M059J (cell line): ENCODE measurements at regions not wholly inside any gene's neighbourhood (a gene's known extent, or its start where the extent isn't known, plus 50 kb on each side); places are given as distances from the start of the nearest gene placed in this dataset.
"Not testable (repeated sequence)": the region's sequence is repeated elsewhere in the genome, so short reads cannot be mapped to it uniquely, and the experiment has no call there.

Source experiments
- DNase-seq: peaks from one replicate; pipeline ENCODE4 v3.0.0-alpha.2; 2012; ENCODE audit warnings: low read depth

DNA sequence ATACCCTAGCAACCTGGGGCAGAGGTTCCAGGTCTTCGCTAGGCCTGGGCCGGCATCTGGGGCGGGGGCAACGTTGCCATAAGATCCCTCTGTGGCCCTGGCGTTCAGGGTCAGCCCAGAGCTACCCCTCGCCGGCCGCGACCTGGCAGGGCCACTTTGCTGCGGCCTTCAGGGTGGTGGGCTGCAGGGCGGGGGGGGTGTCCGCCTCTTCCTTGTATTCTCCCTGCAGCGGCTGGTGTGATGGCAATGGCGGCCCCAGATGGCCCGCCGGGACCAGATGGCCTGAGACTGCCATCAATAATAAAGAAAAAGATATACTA, 539.2 kb upstream of the POT1 start:
- DNase-seq, result no peak

DNA sequence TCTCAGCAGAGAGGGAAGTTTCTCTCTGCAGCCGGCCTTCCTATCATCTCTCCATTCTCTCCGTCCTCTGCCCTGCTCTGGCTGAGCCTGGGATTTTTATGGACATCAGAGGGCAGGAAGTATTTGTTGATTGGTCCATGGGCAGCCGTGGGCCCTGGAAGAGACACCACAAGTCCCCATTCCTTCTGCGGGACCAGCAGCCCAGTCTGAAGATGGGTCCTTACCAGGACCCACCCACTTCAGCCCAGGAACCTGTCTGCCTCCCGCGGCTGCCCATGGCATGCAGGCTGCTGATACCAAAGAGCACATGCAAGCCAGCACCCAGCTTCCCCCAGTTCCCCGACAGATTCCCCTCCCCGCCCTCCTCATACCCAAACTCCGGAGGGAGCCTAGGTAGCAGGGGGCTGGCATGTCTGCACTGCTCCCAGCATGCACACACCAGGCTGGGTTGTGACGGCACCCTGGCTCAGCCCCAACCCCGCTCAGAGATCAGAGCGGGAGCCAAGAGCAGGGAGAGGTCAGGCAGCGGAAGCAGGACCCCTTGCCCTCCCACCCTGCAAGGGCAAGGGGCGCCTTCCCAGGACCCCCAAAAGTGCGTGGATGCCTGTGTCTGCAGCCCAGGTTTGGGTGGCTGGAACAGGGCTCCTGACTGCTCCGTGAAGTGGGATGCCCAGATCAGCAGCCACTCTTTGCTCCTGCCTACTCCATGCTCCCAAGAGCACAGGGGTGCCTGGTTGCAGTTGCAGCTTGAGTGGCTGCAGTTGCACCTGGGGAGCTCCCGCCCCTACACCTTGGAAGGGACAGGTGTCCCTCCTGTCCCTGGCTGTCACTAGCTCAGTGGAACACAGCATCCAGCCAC, 538.6 kb upstream of the POT1 start:
- DNase-seq, result no peak

DNA sequence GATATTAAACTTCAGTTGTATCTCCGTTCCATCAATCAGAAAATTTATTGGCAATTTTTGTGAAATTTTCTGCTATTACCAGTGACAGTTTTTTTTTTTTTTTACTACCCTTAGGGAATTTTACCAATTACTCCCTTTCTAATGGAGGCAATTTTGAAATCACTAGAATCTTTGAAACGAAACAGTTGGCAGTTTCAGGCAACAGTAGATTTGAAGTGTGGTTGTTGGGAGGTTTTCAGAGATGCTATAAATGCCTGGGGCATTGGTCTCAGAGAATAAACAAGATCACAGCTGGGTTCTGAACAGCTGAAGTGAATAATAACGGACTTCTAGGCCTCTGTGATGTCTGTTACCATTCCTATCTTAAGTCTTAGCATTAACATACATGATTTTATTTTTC, 535.9 kb upstream of the POT1 start:
- DNase-seq, result no peak

DNA sequence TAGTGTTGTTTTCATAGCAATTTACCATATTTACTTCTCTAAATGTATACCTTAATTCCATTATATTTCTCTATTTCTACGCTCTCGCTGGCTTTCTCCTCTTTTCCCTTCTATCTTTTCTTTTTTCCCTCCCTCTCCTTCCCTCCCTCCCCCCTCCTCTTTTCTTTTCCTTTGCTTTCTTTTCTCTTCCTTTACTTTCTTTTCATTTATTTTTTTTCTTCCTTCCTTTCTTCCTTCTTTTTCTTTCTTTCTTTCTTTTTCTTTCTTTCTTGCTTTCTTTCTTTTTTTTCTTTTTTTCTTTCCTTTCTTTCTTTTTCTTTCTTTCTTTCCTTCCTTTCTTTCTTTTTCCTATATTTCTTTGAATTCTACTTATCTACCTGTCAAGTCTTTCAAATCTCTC, 533.0 kb upstream of the POT1 start:
- DNase-seq, result no peak

DNA sequence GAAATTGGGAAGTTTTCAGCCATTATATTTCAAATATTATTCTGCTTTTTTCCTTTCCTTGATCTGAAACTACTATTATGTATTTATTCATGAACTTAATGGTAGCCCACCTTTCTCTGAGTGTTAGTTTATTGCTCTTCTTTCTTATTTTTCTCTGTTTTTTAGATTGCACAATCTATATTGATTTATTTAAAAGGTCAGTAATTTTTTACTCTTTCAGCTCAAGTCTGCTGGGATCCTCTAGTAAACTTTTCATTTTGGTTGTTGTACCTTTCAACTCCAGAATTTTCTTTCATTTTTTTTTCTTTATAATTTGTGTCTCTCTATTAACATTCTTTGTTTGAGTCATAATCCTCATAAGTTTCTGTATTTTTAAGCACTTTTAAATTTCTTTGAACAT, 529.4 kb upstream of the POT1 start:
- no peak for DNase-seq

DNA sequence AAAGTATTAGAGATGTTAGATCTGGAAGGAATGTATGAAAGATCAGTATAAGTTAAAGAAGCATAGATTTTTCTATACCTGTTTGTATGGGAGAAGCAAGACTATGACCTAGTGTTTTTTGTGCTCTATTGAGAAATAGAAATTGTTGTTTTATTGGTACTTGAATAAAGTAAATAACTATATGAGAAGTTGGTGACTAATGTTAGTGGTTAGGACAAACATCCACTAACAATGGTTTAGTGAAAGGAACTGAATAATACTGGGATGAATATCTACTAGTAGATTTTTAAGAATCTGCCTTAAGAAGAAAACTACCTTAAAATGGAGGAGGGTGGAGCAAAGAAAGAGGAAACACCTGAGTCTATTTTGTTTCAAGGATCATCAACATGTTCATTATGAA, 521.1 kb upstream of the POT1 start:
- no peak for DNase-seq

DNA sequence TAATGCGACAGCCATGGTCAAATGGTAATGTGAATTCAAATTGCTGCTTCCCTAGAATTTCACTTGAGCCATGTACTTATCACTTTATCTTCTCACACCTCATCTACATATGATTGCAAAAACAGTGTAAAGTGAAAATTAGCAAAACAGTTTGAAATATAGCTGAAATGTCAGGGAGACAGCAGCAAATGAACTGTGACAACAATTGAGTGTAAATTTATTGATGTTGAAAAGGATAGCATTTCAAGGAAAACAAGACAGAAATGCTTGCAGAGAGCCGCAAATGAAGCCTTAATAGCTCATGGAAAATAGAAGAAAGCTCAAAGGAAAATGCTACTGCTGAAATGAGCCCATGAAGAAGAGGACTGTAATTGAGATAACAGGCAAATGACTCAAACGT, 516.2 kb upstream of the POT1 start:
- DNase-seq, result no peak

DNA sequence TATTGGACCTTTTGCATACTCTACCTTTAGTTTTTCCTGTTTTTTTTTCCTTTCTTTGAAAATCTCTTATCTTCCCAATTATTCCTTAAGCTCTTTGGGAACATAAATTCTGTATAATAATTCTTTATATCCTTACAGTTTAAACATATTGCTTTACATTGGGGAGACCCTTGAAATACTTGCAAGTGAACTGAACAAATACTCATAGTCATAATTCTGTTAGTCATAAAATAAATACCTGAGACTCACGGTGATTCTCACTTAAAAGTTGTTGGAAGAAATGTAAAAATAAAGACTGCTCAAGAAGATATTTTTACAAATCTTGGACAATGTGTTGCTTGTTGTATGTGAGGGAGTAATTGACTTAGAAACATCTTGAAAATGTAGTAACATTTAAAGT, 515.2 kb upstream of the POT1 start:
- no peak for DNase-seq

DNA sequence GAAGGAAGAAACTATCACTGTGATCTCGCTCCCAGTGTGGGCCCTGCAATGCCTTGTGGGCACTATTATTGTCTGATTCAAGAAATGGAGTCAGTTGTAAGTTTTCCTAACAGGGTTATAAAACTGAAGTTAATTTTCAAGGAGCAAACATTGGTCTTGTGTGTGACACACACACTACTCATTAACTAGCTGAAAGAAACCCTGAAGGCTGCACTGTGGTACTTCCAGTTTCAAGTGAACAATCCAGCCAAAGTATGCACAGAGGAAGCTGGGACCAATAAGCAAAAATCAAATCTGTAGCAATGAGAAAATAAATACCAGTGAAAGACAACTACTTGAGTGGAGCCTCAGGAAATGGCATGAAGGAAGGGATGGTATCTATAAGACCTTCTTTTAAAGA, 506.6 kb upstream of the POT1 start:
- no peak for DNase-seq

DNA sequence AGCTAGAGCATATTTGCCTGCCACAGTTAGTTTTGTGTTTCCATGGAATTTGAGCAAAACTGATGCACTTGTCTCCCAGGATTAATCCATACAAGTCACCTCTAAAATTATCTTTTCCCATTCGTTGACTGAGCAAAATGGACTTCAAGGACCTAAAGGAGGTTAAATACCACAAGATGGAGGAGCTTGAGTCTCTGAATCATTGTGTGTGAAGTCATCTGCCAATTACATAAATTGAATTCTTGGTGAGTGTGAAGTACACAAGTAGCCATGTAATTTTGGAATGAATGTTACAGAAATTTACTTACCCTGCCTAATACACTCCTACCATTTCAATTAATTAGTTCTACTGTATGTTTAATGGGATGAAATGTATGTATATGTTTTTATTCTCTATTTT, 501.7 kb upstream of the POT1 start:
- DNase-seq, result no peak

DNA sequence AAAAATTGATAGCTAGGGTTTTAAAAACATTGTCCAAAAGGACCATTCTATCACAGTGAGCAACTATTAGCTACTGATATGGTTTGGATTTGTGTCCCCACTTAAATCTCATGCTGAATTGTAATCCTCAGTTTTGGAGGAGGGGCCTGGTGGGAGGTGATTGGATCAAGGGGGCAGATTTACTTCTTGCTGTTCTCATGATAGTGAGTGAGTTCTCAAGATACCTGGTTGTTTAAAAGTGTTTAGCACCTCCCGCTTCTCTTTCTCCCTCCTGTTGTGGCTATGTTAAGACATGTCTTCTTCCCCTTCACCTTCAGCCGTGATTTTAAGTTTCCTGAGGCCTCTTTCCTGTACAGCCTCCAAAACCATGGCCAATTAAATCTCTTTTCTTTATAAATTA, 500.4 kb upstream of the POT1 start:
- no peak for DNase-seq

DNA sequence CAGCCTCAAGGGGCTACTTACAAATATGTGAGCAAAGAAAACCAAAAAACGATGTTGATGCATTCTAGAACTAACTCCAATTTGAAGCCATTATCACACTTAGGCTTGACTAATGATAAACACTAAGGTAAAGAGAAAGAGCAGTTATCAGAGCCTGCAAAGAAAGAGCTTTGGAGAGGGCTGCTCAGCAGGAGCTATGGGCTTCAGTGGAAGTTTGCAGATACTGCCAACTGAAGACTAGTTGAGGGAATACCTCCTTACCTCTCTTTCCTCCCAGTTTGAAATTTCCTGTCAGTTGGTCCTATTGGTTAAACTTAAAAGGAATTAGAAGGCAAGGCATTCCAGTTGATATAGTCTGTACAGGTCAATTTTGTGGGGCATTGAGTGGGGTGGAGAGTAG, 498.1 kb upstream of the POT1 start:
- DNase-seq, result no peak

DNA sequence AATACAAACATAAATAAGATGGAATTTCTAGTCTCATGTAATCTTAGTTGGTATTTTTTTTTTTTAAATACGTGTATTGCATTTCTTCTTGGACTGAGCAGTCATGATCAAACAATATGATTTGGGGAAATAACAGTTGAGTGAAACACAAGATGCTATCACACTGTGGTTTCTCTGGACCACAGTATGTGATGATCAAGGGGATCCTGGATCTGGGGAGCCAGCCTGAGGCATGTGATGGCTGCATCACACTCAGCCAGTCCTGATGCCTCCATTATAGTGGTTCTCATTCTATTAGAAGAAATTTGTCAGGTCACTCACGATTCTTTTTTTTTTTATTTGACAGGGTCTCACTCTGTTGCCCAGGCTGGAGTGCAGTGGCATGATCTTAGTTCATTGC, 495.9 kb upstream of the POT1 start:
- DNase-seq, result no peak

DNA sequence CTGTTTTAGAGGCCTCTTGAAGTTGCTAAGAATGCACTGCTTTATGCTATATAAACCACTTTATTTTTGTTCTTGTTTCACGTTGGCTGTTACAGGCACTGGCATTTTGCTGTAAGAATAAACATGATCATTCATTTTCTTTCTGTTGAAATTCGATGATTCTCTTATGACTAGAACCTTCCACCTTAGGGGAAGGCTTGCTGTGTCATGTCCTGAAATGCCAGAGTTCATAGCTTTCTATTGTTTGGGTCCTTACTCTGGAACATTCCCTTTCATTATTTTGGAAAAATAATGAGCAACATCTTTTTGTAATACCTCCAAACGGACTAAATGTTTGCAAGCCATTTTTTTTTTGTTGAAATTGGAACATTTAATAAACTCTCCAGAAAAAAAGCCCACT, 495.1 kb upstream of the POT1 start:
- no peak for DNase-seq

DNA sequence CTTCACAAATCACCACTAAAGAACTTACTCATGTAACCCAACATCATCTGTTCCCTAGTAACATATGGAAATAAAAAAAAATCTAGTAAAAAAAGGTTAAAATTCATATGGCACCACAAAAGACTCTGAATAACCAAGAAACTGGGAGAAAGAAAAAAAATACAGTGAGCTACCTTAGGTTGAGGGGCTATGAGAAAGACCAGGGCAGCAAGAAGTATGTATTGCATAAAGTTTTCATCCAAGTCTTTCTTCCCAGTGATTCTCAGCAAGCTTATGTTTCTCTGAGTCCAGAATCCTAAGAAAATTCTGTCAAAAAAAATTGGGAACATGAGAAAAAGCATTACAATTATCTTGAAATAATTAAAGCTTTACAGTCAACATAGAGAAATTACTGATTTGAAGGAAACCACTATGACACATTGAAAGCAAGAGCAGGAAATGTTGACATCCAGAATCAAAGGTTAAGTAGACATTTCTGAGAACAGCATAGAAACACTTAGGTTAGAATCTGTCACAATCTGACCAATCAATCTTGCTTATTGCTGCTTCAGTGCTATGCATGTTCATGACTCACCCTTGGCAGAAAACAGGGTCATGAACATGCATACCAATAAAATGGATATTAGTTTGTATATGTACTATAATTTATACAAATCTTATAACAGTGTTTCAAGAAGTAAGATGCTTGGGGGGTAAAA, 494.0 kb upstream of the POT1 start:
- DNase-seq, result peak; percentile 0

DNA sequence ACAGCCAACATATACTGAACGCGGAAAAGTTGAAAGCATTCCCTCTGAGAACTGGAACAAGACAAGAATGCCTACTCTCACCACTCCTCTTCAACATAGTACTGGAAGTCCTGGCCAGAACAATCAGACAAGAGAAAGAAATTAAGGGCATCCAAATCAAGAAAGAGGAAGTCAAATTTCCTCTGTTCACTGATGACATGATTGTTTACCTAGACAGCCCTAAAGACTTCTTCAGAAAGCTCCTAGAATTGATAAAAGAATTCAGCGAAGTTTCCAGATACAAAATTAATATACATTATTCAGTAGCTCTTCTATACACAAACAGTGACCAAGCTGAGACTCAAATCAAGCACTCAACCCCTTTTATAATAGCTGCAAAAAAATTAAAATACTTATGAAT, 491.8 kb upstream of the POT1 start:
- DNase-seq, result not testable (repeated sequence)

DNA sequence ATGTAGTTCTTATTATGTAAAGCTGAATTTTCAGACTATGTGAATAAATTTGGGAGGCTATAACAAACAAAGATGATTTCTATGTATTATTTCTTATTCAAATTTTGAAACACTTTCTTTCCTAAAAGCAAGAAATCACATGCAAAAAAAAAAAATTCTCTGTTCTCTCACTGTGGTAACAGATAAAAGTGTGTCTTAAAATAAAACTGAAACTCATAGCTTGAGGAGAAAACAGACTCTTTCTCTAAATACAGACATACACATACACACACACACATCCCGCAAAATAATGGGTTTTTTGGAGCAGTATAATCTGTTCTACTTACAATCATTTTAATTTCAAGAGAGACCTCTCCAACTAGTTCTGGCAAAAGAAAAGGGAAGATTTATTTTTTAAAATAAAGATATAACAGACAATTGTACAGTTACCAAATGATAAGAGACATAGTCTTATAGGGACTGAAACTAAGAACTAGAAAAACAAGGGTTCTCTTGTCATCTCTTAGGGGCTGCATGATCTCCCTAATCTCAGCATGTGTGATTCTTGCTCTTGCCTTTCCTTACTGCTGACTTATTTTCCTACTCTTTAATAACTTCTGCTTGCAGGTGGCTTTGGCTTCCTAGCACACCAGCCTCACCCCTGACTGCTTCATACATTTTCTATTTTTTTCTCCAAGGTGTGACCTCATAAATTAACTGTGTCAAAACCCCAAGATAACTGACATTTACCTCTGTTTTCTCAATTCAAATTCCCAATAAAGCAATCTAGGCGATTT, 483.5 kb upstream of the POT1 start:
- no peak for DNase-seq

DNA sequence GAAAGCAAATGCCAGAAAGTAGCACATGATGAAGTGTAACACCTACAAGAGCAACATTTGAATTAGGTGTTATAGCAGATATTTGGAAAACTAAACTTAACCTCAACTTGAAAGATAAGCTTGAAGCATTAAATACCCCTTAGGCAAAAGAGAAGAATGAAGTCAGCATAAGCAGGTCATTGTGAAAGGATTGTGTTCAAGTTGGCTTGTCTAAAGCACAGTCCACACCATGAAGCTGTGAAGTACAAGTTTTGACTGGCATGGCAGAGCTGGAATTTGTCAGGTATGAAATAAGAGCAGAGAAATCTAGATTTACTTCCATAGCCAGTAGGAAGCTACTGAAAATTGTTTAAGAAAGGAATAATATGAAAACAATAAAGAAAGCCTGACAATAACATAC, 480.3 kb upstream of the POT1 start:
- DNase-seq, result no peak

DNA sequence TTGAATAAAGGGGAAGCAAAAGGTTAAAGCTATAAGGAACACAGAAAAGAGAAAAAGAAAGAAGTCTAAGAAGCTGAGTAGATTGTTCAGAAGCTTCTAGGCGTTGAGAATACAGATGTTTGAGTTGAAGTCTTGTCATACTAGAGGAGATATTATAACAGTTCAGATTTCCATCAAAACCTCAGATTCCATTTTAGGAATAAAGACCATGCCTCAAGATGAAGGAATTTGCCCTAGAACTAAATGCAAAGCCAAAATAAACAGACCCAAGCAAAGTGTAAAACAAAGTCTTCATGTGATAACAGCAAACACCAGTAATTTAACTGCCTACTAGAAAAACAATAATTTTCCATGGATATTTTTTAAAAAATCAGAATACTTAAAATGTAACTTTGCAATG, 476.5 kb upstream of the POT1 start:
- DNase-seq, result no peak

DNA sequence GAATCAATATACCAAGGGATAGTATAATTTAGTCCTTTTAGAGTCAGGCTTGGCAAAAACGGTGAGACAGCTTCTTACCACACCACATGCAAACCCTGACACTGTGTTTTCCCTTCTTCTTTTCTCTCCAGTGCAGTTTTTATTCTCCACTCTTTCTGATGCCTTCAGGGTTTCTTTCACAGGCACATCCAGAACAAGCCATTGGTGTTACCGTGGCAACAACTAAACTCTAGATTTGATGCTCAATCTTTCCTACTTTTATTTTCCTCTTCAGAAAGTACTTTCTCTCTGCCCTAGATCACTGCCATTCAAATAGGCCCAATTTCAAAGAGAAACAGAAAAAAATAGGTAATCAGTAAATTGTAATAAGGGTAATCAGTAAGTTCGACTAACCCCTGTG, 469.8 kb upstream of the POT1 start:
- no peak for DNase-seq

DNA sequence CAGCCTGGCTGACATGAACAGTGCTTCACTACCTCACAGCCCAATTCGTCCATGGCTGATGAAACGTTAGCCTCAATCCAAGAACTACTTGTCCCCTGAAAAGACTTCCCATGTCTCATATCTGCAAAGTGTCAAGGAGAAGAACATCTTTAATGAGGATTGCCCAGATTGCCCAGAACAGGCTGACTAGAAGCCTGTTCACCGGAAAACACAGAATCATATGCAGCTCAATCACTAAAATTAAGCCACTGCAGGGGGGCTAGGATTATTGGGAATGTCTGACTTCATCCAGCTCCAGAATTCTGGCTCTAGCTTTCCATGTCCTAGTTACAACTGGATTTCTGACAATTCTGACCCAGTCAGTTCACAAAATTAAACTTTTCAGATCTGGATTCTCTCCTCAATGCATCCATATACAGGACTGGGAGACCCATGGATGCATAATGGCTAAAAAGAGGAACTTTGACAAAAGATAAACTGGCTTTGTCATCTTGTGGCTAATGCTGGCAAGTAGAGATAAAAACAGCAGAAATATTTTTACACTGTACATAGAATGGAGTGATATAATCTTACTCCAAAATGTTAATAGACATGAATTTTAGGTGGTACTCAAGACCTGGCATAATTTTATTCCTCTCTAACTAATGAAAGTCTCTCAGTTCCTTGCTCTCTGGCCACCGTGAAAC, 467.0 kb upstream of the POT1 start:
- DNase-seq, result no peak

DNA sequence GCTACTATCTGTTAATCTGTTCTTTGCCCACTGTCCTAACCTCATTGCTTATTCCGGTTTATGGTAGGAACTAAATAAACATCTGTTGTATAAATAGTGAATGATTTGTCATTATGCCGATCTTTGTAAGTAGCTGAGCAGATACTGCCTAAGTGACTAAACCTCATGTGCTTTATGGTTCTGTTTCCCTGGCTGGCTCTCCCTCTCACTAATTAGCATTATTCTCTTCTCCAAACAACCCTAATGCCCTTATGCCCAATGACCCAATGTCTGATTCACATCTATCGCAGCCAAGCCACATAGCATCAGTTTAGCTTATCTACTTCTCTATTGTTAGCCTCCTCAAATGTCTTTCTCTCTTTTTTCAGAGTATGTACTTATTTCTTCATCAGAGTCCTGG, 462.3 kb upstream of the POT1 start:
- no peak for DNase-seq
